ENCODE measurements at regions not wholly inside any gene's neighbourhood (a gene's known extent, or its start where the extent isn't known, plus 50 kb on each side); places are given as distances from the start of the nearest gene placed in this dataset.
A peak's percentile ranks its signal among the peaks of the same experiment; 100 is the strongest.

- no peaks in the 10 kb centered on the region for H3K36me3 ChIP-seq
- no peak overlapping the region for H3K4me3 ChIP-seq
- no peak overlapping the region for H3K27ac ChIP-seq
- no peaks in the 10 kb centered on the region for H3K4me1 ChIP-seq
- H3K9me3 ChIP-seq: no peaks in the 10 kb centered on the region
- intact Hi-C loops (cut with DNase I): no loop called here
- no peak for DNase-seq
- no peak overlapping the region for H3K9ac ChIP-seq (ENCODE audit: low read depth in 2 of 2, low read length in 2 of 2)
- no peaks in the 10 kb centered on the region for H3K27me3 ChIP-seq
- TF ChIP-seq, protein P1, sequence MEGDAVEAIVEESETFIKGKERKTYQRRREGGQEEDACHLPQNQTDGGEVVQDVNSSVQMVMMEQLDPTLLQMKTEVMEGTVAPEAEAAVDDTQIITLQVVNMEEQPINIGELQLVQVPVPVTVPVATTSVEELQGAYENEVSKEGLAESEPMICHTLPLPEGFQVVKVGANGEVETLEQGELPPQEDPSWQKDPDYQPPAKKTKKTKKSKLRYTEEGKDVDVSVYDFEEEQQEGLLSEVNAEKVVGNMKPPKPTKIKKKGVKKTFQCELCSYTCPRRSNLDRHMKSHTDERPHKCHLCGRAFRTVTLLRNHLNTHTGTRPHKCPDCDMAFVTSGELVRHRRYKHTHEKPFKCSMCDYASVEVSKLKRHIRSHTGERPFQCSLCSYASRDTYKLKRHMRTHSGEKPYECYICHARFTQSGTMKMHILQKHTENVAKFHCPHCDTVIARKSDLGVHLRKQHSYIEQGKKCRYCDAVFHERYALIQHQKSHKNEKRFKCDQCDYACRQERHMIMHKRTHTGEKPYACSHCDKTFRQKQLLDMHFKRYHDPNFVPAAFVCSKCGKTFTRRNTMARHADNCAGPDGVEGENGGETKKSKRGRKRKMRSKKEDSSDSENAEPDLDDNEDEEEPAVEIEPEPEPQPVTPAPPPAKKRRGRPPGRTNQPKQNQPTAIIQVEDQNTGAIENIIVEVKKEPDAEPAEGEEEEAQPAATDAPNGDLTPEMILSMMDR (IDR thresholded peaks at IDR 0.05): no peak
These were observed 100.4 kb upstream of the FREM1 start for GRCh38 chr9:15010581-15010980.

DNA sequence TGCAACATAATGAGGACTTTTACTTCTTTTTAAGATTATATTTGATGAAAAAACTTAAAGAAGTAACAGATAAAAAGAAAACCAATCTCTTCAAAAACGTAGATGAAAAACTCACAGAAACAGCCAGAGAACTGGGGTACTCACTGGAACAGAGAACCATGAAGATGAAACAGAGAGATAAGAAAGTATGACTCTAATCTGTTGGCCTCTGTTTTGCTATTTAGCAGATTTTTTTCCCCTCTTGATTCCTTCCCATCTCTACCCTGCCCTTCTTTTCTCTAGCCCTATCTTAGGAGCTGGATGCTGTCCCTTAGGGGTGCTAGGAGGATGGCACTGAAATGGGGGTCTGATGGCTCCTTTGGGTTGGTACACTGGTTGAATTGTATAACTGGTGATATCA lies 97.5 kb upstream of the FREM1 start:
- no peaks in the 10 kb centered on the region for H3K36me3 ChIP-seq
- TF ChIP-seq, protein P1 (IDR thresholded peaks at IDR 0.05): no peak
- no peak for DNase-seq
- H3K4me3 ChIP-seq: no peak overlapping the region
- H3K9ac ChIP-seq (ENCODE audit: low read depth in 2 of 2, low read length in 2 of 2): no peak overlapping the region
- H3K9me3 ChIP-seq: no peaks in the 10 kb centered on the region
- no peaks in the 10 kb centered on the region for H3K4me1 ChIP-seq
- no peaks in the 10 kb centered on the region for H3K27me3 ChIP-seq
- intact Hi-C loops (cut with DNase I): no loop called here
- H3K27ac ChIP-seq: no peak overlapping the region

DNA sequence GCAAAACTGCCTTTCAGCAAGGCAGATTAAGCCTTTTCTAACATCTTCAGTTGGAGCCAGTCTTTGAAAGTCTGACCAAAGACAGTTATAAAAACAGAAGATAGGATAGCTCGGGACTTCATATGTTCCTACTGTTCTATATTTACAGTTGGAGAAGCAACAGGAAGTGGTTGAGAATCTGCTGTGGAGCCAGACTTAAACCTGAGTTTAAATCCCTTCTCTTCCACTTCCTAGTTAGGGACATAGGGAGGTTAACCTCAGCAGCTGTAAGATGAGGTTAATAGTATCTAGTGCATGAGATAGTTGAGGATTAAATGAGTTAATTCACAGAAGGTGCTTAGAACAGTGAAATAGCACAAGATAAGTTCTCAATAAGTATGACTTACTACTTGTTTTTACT lies 84.5 kb upstream of the FREM1 start:
- H3K36me3 ChIP-seq: no peaks in the 10 kb centered on the region
- intact Hi-C loops (cut with DNase I): loop anchor here (10.0 kb wide), 1 partner anchor 110 kb away; no protein-coding TSS in a partner anchor
- no peak overlapping the region for H3K9ac ChIP-seq (ENCODE audit: low read depth in 2 of 2, low read length in 2 of 2)
- H3K4me3 ChIP-seq: no peak overlapping the region
- no peaks in the 10 kb centered on the region for H3K4me1 ChIP-seq
- H3K27me3 ChIP-seq: no peaks in the 10 kb centered on the region
- no peaks in the 10 kb centered on the region for H3K9me3 ChIP-seq
- no peak overlapping the region for H3K27ac ChIP-seq
- TF ChIP-seq, protein P1 (IDR thresholded peaks at IDR 0.05): no peak
- DNase-seq: no peak

- Histone ChIP-seq H3K9me3 (no peaks in the 10 kb centered on the region), H3K4me1 (no peaks in the 10 kb centered on the region), H3K4me3 (no peak overlapping the region), H3K9ac (ENCODE audit: low read depth in 2 of 2, low read length in 2 of 2) (no peak overlapping the region), H3K27ac (no peak overlapping the region), H3K36me3 (no peaks in the 10 kb centered on the region), H3K27me3 (no peaks in the 10 kb centered on the region)
- TF ChIP-seq, protein P1 (IDR thresholded peaks at IDR 0.05): no peak
- no peak for DNase-seq
- intact Hi-C loops (cut with DNase I): loop anchor here (10.0 kb wide), 1 partner anchor 109 kb away; no protein-coding TSS in a partner anchor
These were observed 83.8 kb upstream of the FREM1 start for GRCh38 chr9:14993901-14994554.

DNA sequence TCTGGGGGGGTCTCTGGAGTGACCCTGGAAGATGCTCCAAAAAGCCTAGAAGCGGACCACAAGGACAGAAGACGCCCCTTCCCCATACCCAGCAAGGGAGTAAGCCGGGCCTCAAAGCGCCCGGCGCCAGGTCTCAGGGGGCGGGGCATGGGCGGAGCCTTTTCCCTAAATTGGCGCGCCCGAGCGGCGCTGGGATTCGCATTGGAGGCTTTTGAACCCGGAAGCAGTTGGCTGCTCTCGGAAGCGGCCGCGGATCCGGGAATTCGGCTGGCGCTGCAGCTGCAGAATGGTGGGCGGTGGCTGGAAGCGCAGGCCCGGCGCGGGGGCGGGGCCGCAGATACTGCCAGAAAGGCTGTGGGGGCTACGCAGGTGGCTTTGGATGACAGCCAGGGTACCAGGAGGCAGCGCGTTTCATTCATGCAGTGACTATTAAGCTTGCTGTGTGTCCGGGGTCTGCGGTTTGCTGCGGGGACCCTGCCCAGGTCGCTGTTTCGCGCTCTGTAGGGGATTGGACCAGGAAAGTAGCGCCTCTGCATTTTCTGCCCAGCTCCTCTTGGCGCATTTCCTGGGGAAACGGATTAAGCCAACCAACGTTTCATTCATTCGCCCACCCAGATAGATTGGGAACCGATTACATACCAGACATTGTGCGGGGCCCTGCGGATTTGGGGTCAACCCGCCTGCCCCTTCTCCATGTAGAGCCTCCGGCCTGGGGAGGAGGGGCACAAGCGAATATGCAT lies 83.0 kb upstream of the FREM1 start:
- Histone ChIP-seq H3K27me3 (no peaks in the 10 kb centered on the region), H3K36me3 (no peaks in the 10 kb centered on the region), H3K9ac (ENCODE audit: low read depth in 2 of 2, low read length in 2 of 2) (peak overlapping the region in 1 of 2 donors; percentile 43), H3K9me3 (no peaks in the 10 kb centered on the region), H3K27ac (no peak overlapping the region), H3K4me1 (no peaks in the 10 kb centered on the region), H3K4me3 (peak overlapping the region; percentile 46)
- intact Hi-C loops (cut with DNase I): loop anchor here (10.0 kb wide), 1 partner anchor 108 kb away; no protein-coding TSS in a partner anchor
- TF ChIP-seq, protein P1 (IDR thresholded peaks at IDR 0.05): no peak
- DNase-seq: peak; percentile 84
